Osteocyte (in vitro differentiated cells): ENCODE measurements at regions not wholly inside any gene's neighbourhood (a gene's known extent, or its start where the extent isn't known, plus 50 kb on each side); places are given as distances from the start of the nearest gene placed in this dataset.
"Not testable (repeated sequence)": the region's sequence is repeated elsewhere in the genome, so short reads cannot be mapped to it uniquely, and the experiment has no call there.

ENCODE experiments used
- DNase-seq: peaks from one replicate; pipeline ENCODE4 v3.0.0; 2021; ENCODE audit warnings: mixed read lengths; ENCODE audit not compliant: unreplicated experiment; ENCODE audit errors: extremely low spot score
- H3K27ac Mint-ChIP-seq: one replicate; pipeline ENCODE4 v1.8.0; 2021; ENCODE audit warnings: mild to moderate bottlenecking, mixed read lengths; ENCODE audit not compliant: unreplicated experiment
- H3K27me3 Mint-ChIP-seq: one replicate; pipeline ENCODE4 v1.8.0; 2021; ENCODE audit warnings: mixed read lengths; ENCODE audit not compliant: unreplicated experiment
- H3K36me3 Mint-ChIP-seq: one replicate; pipeline ENCODE4 v1.8.0; 2021; ENCODE audit warnings: mixed read lengths; ENCODE audit not compliant: unreplicated experiment
- H3K4me1 Mint-ChIP-seq: one replicate; pipeline ENCODE4 v1.8.0; 2021; ENCODE audit warnings: mixed read lengths; ENCODE audit not compliant: unreplicated experiment
- H3K4me3 Mint-ChIP-seq: one replicate; pipeline ENCODE4 v1.8.0; 2021; ENCODE audit warnings: mild to moderate bottlenecking, moderate library complexity, mixed read lengths; ENCODE audit not compliant: unreplicated experiment
- H3K9me3 Mint-ChIP-seq: one replicate; pipeline ENCODE4 v1.8.0; 2021; ENCODE audit warnings: mixed read lengths; ENCODE audit not compliant: unreplicated experiment
- TF ChIP-seq, protein P1 (sequence below): fragments of 200-600 bp; sonication (generic); IDR thresholded peaks from 2 replicates; pipeline ENCODE4 v1.5.0; 2021; ENCODE audit warnings: antibody characterized with exemption, mild to moderate bottlenecking, moderate library complexity

DNA sequence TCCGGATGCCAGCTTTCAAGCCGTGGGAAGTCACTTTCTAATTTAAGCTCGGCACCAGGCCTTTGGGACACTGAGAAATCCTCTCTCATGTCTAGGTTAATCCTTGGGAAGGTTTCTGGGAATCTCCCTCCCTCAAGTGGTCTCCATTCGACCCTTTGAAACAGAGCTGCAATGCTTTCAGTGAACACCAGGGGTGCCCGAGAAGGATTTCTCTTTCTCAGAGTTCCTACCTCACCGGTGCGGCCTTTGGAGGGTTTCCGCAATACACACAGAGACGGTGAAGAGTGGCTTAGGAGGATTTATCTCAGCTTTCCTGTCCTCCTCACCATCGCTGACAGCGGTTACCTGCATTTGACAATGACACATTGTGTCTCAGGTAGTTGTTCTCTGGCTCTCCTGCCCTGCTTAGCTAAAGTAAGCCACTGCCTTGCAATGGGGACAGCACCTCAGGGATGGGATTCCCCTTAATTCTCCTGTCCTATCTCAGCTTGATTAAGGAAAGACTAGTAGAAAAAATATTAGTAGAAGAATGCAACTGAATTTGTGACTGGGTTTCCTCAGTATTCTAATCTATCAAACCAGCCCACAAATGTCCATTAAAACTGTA, 180.6 kb downstream of the GABRG2 start:
- no peaks in the 10 kb centered on the region for H3K27me3 Mint-ChIP-seq
- no peak for DNase-seq
- TF ChIP-seq, protein P1, sequence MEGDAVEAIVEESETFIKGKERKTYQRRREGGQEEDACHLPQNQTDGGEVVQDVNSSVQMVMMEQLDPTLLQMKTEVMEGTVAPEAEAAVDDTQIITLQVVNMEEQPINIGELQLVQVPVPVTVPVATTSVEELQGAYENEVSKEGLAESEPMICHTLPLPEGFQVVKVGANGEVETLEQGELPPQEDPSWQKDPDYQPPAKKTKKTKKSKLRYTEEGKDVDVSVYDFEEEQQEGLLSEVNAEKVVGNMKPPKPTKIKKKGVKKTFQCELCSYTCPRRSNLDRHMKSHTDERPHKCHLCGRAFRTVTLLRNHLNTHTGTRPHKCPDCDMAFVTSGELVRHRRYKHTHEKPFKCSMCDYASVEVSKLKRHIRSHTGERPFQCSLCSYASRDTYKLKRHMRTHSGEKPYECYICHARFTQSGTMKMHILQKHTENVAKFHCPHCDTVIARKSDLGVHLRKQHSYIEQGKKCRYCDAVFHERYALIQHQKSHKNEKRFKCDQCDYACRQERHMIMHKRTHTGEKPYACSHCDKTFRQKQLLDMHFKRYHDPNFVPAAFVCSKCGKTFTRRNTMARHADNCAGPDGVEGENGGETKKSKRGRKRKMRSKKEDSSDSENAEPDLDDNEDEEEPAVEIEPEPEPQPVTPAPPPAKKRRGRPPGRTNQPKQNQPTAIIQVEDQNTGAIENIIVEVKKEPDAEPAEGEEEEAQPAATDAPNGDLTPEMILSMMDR = peak; percentile 18
- no peak overlapping the region for H3K27ac Mint-ChIP-seq
- no peaks in the 10 kb centered on the region for H3K36me3 Mint-ChIP-seq
- no peaks in the 10 kb centered on the region for H3K9me3 Mint-ChIP-seq
- H3K4me1 Mint-ChIP-seq = no peaks in the 10 kb centered on the region
- H3K4me3 Mint-ChIP-seq = no peak overlapping the region

DNA sequence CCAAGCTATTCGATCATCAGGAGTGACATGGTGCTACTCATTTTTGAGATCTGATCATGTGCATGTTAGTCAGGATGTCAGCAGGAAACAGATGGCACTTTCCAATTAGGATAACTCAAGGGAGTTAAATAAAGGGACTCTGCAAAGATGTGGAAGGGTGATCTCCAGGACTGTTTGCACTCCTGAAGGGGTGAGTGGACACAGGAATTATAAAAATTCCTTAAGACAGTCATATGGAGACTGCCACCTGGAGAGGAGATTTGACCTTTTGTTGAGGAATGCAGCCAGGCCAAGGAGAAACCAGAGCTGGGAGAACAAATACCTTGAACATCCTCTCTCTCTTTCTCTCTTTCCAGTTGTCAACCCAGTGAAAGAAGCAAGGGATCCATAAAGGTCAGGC, 189.1 kb downstream of the GABRG2 start:
- Mint-ChIP-seq H3K27ac (no peak overlapping the region), H3K36me3 (no peaks in the 10 kb centered on the region), H3K4me3 (no peak overlapping the region), H3K9me3 (no peaks in the 10 kb centered on the region), H3K27me3 (no peaks in the 10 kb centered on the region), H3K4me1 (no peaks in the 10 kb centered on the region)
- TF ChIP-seq, protein P1 = no peak
- DNase-seq = no peak

DNA sequence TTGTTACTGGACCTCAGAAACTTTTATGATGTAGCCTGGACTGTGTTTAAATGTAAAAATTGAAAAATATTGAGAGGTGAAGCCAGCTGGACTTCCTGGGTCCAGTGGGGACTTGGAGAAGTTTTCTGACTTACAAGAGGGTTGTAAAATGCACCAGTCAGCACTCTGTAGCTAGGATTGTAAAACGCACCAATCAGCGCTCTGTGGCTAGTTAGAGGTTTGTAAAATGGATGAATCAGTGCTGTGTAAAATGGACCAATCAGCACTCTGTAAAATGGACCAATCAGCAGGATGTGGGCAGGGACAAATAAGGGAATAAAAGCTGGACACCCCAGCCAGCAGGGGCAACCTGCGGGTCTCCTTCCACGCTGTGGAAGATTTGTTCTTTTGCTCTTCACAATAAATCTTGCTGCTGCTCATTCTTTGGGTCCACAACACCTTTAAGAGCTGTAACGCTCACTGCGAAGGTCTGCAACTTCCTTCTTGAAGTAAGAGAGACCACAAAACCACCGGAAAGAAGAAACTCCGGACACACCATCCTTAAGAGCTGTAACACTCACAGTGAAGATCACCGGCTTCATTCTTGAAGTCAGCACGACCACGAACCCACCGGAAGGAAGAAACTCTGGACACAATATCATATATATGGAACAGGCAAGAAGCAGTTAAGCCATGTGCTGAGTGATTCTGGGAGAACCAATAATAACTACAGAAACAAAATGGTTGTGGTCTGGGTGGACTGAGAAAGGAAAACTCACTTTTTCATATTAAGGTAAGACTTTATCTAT, 201.3 kb downstream of the GABRG2 start:
- no peak for DNase-seq
- TF ChIP-seq, protein P1 = no peak
- Mint-ChIP-seq H3K36me3 (no peaks in the 10 kb centered on the region), H3K4me1 (no peaks in the 10 kb centered on the region), H3K27ac (no peak overlapping the region), H3K27me3 (no peaks in the 10 kb centered on the region), H3K4me3 (no peak overlapping the region), H3K9me3 (peaks cover 16% of the 10 kb centered on the region)

DNA sequence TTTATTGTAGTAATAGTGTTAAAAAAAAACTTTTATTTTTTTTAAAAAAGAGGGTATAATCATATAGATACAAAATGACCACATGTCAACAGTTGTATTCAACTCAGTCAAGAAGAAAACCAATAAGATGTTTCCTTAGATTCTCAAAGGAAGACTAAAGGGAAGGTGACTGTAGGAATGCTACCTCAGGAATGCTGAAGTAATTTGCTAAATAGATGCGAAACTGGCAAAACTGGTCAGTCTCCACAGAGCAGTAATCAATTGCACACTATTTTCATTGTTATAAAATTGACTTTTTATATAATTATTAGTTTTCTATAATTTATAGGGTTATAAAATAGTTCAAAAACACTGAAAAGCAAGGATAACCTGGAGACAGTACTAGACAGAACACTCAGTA, 204.8 kb downstream of the GABRG2 start:
- H3K36me3 Mint-ChIP-seq = no peaks in the 10 kb centered on the region

DNA sequence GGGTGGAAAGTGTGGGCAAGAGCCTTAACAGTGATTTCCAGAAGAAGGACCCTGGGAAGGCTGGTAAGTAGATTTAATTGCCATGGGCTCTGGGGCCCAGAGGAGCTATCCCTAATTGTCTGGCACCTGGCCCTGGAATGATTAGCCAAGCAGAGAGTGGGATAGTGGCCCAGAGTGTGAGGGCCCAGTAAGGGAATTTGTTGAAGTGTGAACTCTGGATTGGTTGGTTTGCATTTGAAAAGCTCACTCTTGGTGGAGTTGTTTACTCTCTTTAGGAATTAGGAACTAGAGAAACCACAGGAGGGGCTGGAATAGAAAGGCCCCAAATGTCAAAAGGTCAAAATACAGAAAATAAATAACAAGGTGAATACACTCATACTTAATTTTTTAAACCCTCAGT, 207.1 kb downstream of the GABRG2 start:
- TF ChIP-seq, protein P1 = no peak
- H3K4me3 Mint-ChIP-seq = no peak overlapping the region
- H3K27ac Mint-ChIP-seq = no peak overlapping the region
- no peaks in the 10 kb centered on the region for H3K27me3 Mint-ChIP-seq
- peaks cover 41% of the 10 kb centered on the region for H3K9me3 Mint-ChIP-seq
- no peaks in the 10 kb centered on the region for H3K4me1 Mint-ChIP-seq
- no peaks in the 10 kb centered on the region for H3K36me3 Mint-ChIP-seq
- no peak for DNase-seq

More for the DNA sequence above, 204.8 kb downstream of the GABRG2 start:
- Mint-ChIP-seq H3K27ac (no peak overlapping the region), H3K4me3 (no peak overlapping the region), H3K27me3 (no peaks in the 10 kb centered on the region), H3K4me1 (no peaks in the 10 kb centered on the region), H3K9me3 (peaks cover 37% of the 10 kb centered on the region)
- TF ChIP-seq, protein P1 = no peak
- DNase-seq = no peak

DNA sequence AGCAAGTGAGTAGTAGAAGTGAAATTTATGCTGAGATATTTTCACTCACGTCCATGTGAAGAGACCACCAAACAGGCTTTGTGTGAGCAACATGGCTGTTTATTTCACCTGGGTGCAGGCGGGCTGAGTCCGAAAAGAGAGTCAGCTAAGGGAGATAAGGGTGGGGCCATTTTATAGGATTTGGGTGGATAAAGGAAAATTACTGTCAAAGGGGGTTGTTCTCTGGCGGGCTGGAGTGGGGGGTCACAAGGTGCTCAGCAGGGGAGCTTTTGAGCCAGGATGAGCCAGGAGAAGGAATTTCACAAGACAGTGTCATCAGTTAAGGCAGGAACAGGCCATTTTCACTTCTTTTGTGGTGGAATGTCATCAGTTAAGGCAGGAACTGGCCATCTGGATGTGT, 207.8 kb downstream of the GABRG2 start:
- not testable (repeated sequence) for H3K27ac Mint-ChIP-seq, H3K36me3 Mint-ChIP-seq, H3K4me3 Mint-ChIP-seq, H3K27me3 Mint-ChIP-seq, DNase-seq, H3K4me1 Mint-ChIP-seq
- H3K9me3 Mint-ChIP-seq = peaks cover 41% of the 10 kb centered on the region
